SJSA1 (cell line): ENCODE measurements at regions not wholly inside any gene's neighbourhood (a gene's known extent, or its start where the extent isn't known, plus 50 kb on each side); places are given as distances from the start of the nearest gene placed in this dataset.
"Not testable (repeated sequence)": the region's sequence is repeated elsewhere in the genome, so short reads cannot be mapped to it uniquely, and the experiment has no call there.

Experiments
- DNase-seq, 2 experiments: peaks; one replicate each; pipeline ENCODE4 v3.0.0-alpha.2; 2015 to 2020; ENCODE audit warnings: low spot score in 2 of 2, low read depth in 1 of 2
- H3K27ac ChIP-seq: fragments of 250-450 bp; sonication (Bioruptor Pico); 2 replicates; pipeline ENCODE4 v1.5.1; 2020; ENCODE audit warnings: mild to moderate bottlenecking, moderate library complexity
- H3K27me3 ChIP-seq: fragments of 250-450 bp; sonication (Bioruptor Pico); replicated peaks from 2 replicates; pipeline ENCODE4 v1.5.1; 2020; ENCODE audit warnings: mild to moderate bottlenecking, moderate library complexity
- H3K36me3 ChIP-seq: fragments of 250-450 bp; sonication (Bioruptor Pico); 2 replicates; pipeline ENCODE4 v1.5.1; 2020; ENCODE audit warnings: mild to moderate bottlenecking
- H3K4me1 ChIP-seq: fragments of 250-450 bp; sonication (Bioruptor Pico); replicated peaks from 2 replicates; pipeline ENCODE4 v1.6.1; 2021; ENCODE audit warnings: mild to moderate bottlenecking
- H3K4me3 ChIP-seq: fragments of 250-450 bp; sonication (Bioruptor Pico); 2 replicates; pipeline ENCODE4 v1.5.1; 2020; ENCODE audit warnings: mild to moderate bottlenecking
- H3K9me3 ChIP-seq: fragments of 250-450 bp; sonication (Bioruptor Pico); replicated peaks from 2 replicates; pipeline ENCODE4 v1.5.1; 2020; ENCODE audit warnings: mild to moderate bottlenecking

- Histone ChIP-seq H3K27me3 (no peaks in the 10 kb centered on the region), H3K27ac (no peak overlapping the region), H3K4me1 (no peaks in the 10 kb centered on the region), H3K36me3 (no peaks in the 10 kb centered on the region), H3K9me3 (no peaks in the 10 kb centered on the region), H3K4me3 (no peak overlapping the region)
- no peak for DNase-seq
Observed at GRCh38 chr4:12644261-12644660, 839.9 kb downstream of the RAB28 start.

- Histone ChIP-seq H3K9me3 (peaks cover 9% of the 10 kb centered on the region; the same call in 1 of the 2 replicates), H3K27ac (no peak overlapping the region), H3K27me3 (no peaks in the 10 kb centered on the region), H3K4me1 (no peaks in the 10 kb centered on the region), H3K4me3 (no peak overlapping the region), H3K36me3 (no peaks in the 10 kb centered on the region)
- DNase-seq = peak in 1 of 2 experiments; percentile 43
Observed at GRCh38 chr4:12636191-12636590, 847.9 kb downstream of the RAB28 start.

DNA sequence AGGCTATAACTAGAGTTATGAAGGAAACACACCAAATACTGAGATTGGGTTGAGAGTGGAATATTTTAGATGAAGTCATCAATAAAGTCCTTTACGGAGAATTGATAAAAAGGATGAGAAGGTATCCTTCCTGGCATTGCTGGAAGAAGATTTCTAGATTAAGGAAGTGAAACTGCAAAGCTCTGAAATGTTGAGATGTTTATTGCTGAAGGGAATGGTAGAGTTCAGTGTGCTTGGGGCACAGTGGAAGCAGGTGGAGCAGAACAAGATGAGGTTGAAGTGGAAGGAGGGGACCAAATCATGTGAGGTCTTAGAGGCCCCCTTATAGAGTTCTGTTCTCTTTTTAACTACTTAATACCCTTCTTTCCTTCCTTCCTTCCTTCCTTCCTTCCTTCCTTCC is 848.5 kb downstream of the RAB28 start:
- Histone ChIP-seq H3K27me3 (no peaks in the 10 kb centered on the region), H3K4me3 (no peak overlapping the region), H3K27ac (no peak overlapping the region), H3K36me3 (no peaks in the 10 kb centered on the region), H3K9me3 (peaks cover 9% of the 10 kb centered on the region; the same call in 1 of the 2 replicates), H3K4me1 (no peaks in the 10 kb centered on the region)
- no peak for DNase-seq

GRCh38 chr4:12633053-12633651 is 851.0 kb downstream of the RAB28 start:
- peak; percentile 84 to 92 for DNase-seq
- Histone ChIP-seq H3K4me1 (no peaks in the 10 kb centered on the region), H3K36me3 (no peaks in the 10 kb centered on the region), H3K4me3 (no peak overlapping the region), H3K9me3 (peaks cover 9% of the 10 kb centered on the region; the same call in 1 of the 2 replicates), H3K27ac (no peak overlapping the region), H3K27me3 (no peaks in the 10 kb centered on the region)

DNA sequence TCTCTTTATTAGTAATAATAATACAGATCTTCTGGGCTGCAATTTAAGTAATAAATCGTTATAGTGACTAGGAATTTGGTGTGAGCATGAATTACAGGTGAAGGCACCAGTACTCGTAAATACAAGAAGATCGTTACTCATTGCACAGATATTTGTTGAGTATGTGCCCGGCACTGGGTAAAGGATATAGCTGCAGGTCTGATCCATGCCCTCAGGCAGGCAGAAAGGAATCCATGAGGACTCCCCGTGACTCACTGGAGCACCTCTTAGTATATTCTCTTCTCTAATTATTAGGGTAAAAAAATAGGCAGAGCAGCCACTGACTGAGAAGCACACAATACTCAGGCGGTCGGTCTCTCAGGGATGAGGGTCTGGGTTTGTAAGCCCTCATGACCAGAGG is 868.3 kb downstream of the RAB28 start:
- peaks cover 7% of the 10 kb centered on the region; the same call in 1 of the 2 replicates for H3K4me1 ChIP-seq
- H3K27ac ChIP-seq = no peak overlapping the region
- H3K36me3 ChIP-seq = no peaks in the 10 kb centered on the region
- H3K27me3 ChIP-seq = no peaks in the 10 kb centered on the region
- H3K9me3 ChIP-seq = 0 out of 2 replicates have a peak, but pooled peaks cover 2% of the 10 kb centered on the region
- no peak for DNase-seq
- no peak overlapping the region for H3K4me3 ChIP-seq

- no peaks in the 10 kb centered on the region for H3K36me3 ChIP-seq
- H3K27ac ChIP-seq = no peak overlapping the region
- no peak overlapping the region for H3K4me3 ChIP-seq
- 0 out of 2 replicates have a peak, but pooled peaks cover 2% of the 10 kb centered on the region for H3K9me3 ChIP-seq
- H3K4me1 ChIP-seq = peaks cover 13% of the 10 kb centered on the region; the same call in 1 of the 2 replicates
- no peak for DNase-seq
- no peaks in the 10 kb centered on the region; the same call in 1 of the 2 replicates for H3K27me3 ChIP-seq
Observed at GRCh38 chr4:12612876-12613275, 871.3 kb downstream of the RAB28 start.

DNA sequence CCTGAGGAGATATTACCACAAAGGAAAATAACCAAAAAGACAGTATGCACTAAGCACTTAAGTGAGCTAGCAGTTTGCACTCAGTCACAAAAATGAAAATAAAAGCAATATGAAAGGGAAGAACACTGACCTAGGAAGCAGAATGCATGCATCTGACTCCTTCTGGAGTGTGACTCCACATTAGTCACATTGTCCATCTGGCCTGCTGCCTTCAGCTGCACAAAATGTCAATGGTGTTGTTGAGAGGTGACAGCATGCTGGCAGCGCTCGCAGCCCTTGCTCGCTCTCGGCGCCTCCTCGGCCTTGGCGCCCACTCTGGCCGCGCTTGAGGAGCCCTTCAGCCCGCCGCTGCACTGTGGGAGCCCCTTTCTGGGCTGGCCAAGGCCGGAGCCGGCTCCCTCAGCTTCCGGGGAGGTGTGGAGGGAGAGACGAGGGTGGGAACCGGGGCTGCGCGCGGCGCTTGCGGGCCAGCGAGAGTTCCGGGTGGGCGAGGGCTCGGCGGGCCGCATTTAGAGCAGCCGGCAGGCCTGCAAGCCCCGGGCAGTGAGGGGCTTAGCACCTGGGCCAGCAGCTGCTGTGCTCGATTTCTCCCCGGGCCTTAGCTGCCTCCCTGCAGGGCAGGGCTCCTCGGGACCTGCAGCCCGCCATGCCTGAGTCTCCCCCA is 874.8 kb downstream of the RAB28 start:
- H3K4me3 ChIP-seq, H3K27ac ChIP-seq, DNase-seq, H3K27me3 ChIP-seq, H3K9me3 ChIP-seq, H3K36me3 ChIP-seq: not testable (repeated sequence)
- peaks cover 13% of the 10 kb centered on the region; the same call in 1 of the 2 replicates for H3K4me1 ChIP-seq

DNA sequence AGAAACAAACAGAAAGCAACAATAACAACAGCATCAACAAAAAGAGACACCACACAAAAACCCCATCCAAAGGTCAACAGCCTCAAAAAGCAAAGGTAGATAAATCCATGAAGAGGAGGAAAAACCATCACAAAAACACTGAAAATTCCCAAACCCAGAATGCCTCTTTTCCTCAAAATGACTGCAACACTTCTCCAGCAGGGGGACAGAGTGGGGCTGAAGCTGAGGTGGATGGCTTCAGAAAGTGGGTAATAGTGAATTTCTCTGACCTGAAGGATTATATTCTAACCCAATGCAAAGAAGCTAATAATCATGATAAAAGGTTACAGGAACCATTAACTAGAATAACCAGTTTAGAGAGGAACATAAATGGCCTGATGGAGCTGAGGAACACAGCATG is 888.2 kb downstream of the RAB28 start:
- no peaks in the 10 kb centered on the region; the same call in 1 of the 2 replicates for H3K9me3 ChIP-seq
- H3K27me3 ChIP-seq = no peaks in the 10 kb centered on the region
- no peak for DNase-seq
- H3K4me1 ChIP-seq = no peaks in the 10 kb centered on the region
- no peak overlapping the region for H3K4me3 ChIP-seq
- H3K36me3 ChIP-seq = no peaks in the 10 kb centered on the region
- no peak overlapping the region for H3K27ac ChIP-seq

DNA sequence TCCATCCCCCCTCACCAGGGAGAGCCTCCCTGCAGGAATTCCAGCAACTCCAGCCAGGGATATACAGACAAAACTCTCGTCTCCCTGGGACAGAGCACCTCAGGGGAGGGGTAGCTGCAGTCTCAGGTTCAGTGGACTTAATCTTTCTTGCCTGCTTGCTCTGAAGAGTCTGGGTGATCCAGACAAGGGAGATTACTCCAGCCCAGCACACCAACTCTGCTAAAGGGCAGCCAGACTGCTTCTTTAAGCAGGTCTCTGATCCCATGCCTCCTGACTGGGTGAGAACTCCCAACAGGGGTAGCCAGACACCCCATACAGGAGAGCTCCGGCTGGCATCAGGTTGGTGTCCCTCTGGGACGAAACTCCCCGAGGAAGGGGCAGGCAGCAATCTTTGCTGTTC is 888.7 kb downstream of the RAB28 start:
- no peak for DNase-seq
- Histone ChIP-seq H3K4me1 (no peaks in the 10 kb centered on the region), H3K4me3 (no peak overlapping the region), H3K27ac (no peak overlapping the region), H3K36me3 (no peaks in the 10 kb centered on the region), H3K27me3 (no peaks in the 10 kb centered on the region), H3K9me3 (no peaks in the 10 kb centered on the region; the same call in 1 of the 2 replicates)

GRCh38 chr4:12588582-12588981 is 895.6 kb downstream of the RAB28 start:
- H3K4me1 ChIP-seq = 0 out of 2 replicates have a peak, but pooled peaks cover 2% of the 10 kb centered on the region
- no peaks in the 10 kb centered on the region for H3K36me3 ChIP-seq
- H3K4me3 ChIP-seq = no peak overlapping the region
- no peaks in the 10 kb centered on the region for H3K27me3 ChIP-seq
- H3K27ac ChIP-seq = no peak overlapping the region
- H3K9me3 ChIP-seq = no peaks in the 10 kb centered on the region
- DNase-seq = no peak

GRCh38 chr4:12586242-12587006 is 897.7 kb downstream of the RAB28 start:
- no peaks in the 10 kb centered on the region for H3K9me3 ChIP-seq
- peaks cover 6% of the 10 kb centered on the region; the same call in 1 of the 2 replicates for H3K4me1 ChIP-seq
- H3K4me3 ChIP-seq = no peak overlapping the region
- no peak for DNase-seq
- H3K27me3 ChIP-seq = no peaks in the 10 kb centered on the region
- no peaks in the 10 kb centered on the region for H3K36me3 ChIP-seq
- H3K27ac ChIP-seq = no peak overlapping the region

DNA sequence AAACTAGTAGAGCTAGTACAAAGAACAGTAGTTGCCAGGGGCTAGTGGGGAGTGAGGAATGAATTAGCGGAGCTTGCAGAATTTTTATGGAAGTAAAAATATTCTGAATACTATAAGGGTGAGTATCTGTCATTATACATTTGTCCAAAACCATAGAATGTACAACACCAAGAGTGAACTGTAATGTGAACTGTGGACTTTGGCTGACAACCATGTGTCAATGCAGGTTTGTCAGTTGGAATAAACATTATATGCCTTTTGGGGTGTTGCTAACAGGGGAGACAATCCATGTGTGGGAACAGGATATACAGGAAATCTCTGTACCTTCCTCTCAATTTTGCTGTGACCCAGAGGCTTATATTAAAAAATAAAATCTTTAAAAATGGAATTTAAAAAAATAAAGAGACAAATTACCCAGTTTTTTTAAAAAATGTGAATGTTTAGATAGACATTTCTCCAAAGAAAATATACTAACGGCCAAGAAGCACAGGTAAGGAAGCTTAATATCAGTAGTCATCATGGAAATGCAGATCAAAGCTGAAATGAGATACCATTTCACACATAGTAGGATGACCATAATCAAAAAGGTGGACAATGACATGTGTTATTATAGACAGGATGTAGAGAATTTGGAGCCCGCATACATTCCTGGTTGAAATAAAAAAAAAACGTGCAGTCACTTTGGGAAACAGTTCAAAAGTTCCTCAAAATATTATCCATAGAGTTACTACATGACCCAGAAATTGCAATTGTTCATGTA is 899.8 kb downstream of the RAB28 start:
- no peak for DNase-seq
- Histone ChIP-seq H3K4me3 (no peak overlapping the region), H3K4me1 (peaks cover 8% of the 10 kb centered on the region), H3K36me3 (no peaks in the 10 kb centered on the region), H3K27me3 (no peaks in the 10 kb centered on the region), H3K27ac (no peak overlapping the region), H3K9me3 (no peaks in the 10 kb centered on the region)

- H3K9me3 ChIP-seq = no peaks in the 10 kb centered on the region
- H3K27ac ChIP-seq = no peak overlapping the region
- H3K36me3 ChIP-seq = no peaks in the 10 kb centered on the region
- H3K4me1 ChIP-seq = peaks cover 18% of the 10 kb centered on the region
- no peaks in the 10 kb centered on the region for H3K27me3 ChIP-seq
- no peak for DNase-seq
- H3K4me3 ChIP-seq = no peak overlapping the region
Observed at GRCh38 chr4:12583275-12583674, 900.9 kb downstream of the RAB28 start.
